Testis (tissue), 2 donors: ENCODE measurements at regions not wholly inside any gene's neighbourhood (a gene's known extent, or its start where the extent isn't known, plus 50 kb on each side); places are given as distances from the start of the nearest gene placed in this dataset.

ENCODE experiments used
- CTCF ChIP-seq, 3 experiments: fragments of 450-650 bp in 2 of 3; fragments of 200-600 bp in 1 of 3; sonication (generic) in 1 of 3; IDR thresholded peaks; one replicate each; pipeline ENCODE4 v1.5.1; 2016 to 2019; ENCODE audit warnings: antibody characterized with exemption in 3 of 3, mild to moderate bottlenecking in 2 of 3, moderate library complexity in 1 of 3
- POLR2A ChIP-seq: fragments of 450-650 bp; IDR thresholded peaks from one replicate; pipeline ENCODE4 v1.6.1; 2017; ENCODE audit warnings: antibody characterized with exemption, mild to moderate bottlenecking, moderate library complexity

GRCh38 chr22:48641906-48642475 lies 1185.7 kb downstream of the BRD1 start:
- TF ChIP-seq CTCF (IDR thresholded peaks at IDR 0.05) = no peak
- no peak for TF ChIP-seq POLR2A
